Testis (tissue), 2 donors: ENCODE measurements at regions not wholly inside any gene's neighbourhood (a gene's known extent, or its start where the extent isn't known, plus 50 kb on each side); places are given as distances from the start of the nearest gene placed in this dataset.

Experiments
- CTCF ChIP-seq, 3 experiments: fragments of 450-650 bp in 2 of 3; fragments of 200-600 bp in 1 of 3; sonication (generic) in 1 of 3; IDR thresholded peaks; one replicate each; pipeline ENCODE4 v1.5.1; 2016 to 2019; ENCODE audit warnings: antibody characterized with exemption in 3 of 3, mild to moderate bottlenecking in 2 of 3, moderate library complexity in 1 of 3
- POLR2A ChIP-seq: fragments of 450-650 bp; IDR thresholded peaks from one replicate; pipeline ENCODE4 v1.6.1; 2017; ENCODE audit warnings: antibody characterized with exemption, mild to moderate bottlenecking, moderate library complexity

GRCh38 chr18:71168557-71169145 lies 879.8 kb downstream of the SOCS6 start:
- no peak for TF ChIP-seq POLR2A
- TF ChIP-seq CTCF (IDR thresholded peaks at IDR 0.05), result no peak
